ENCODE measurements at regions not wholly inside any gene's neighbourhood (a gene's known extent, or its start where the extent isn't known, plus 50 kb on each side); places are given as distances from the start of the nearest gene placed in this dataset.

DNA sequence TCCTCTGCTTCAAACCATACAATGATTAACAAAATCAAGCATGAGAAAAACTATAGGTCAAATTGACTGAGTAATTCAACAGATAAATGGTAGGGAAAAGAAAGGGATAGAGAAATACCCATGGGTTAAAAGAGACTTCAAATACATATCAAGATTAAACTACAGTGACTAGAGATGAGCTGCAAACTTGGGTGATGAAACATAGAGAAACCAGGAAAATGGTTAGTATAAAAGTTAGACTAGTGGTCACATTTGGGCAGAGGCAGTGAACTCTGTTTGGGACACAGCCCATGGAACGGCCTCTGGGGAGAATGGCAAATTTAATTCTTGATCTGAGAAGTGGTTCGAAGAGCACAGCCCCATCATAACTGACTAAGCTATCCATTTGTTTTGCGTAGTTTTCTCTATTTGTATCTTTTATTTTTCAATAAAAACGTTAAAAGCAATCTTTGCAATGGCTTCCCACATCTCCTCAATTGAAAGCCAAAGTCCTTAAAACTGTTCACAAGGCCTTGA, 99.4 kb downstream of the APIP start:
- TF ChIP-seq, protein P1, sequence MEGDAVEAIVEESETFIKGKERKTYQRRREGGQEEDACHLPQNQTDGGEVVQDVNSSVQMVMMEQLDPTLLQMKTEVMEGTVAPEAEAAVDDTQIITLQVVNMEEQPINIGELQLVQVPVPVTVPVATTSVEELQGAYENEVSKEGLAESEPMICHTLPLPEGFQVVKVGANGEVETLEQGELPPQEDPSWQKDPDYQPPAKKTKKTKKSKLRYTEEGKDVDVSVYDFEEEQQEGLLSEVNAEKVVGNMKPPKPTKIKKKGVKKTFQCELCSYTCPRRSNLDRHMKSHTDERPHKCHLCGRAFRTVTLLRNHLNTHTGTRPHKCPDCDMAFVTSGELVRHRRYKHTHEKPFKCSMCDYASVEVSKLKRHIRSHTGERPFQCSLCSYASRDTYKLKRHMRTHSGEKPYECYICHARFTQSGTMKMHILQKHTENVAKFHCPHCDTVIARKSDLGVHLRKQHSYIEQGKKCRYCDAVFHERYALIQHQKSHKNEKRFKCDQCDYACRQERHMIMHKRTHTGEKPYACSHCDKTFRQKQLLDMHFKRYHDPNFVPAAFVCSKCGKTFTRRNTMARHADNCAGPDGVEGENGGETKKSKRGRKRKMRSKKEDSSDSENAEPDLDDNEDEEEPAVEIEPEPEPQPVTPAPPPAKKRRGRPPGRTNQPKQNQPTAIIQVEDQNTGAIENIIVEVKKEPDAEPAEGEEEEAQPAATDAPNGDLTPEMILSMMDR (IDR thresholded peaks at IDR 0.05): no peak
- TF ChIP-seq POLR2A (IDR thresholded peaks at IDR 0.05) (no peak), POLR2AphosphoS5 (IDR thresholded peaks at IDR 0.05) (no peak)
